Esophagus muscularis mucosa (tissue), 4 donors: ENCODE measurements at regions not wholly inside any gene's neighbourhood (a gene's known extent, or its start where the extent isn't known, plus 50 kb on each side); places are given as distances from the start of the nearest gene placed in this dataset.

Experiments used
- DNase-seq: peaks from one replicate; pipeline ENCODE4 v3.0.0-alpha.2; 2017; ENCODE audit errors: extremely low spot score
- H3K27ac ChIP-seq, 4 donors: fragments of 200-600 bp; sonication (generic); replicated peaks in 1 of 4; 1 replicate in 3 of 4; 2 replicates in 1 of 4; pipeline ENCODE4 v1.5.1; 2016 to 2019; ENCODE audit warnings: mild to moderate bottlenecking in 1 of 4
- H3K27me3 ChIP-seq, 4 donors: fragments of 200-600 bp; sonication (generic); one replicate each; pipeline versions ENCODE4 v1.5.1 to v1.6.0; 2016 to 2019
- H3K36me3 ChIP-seq, 4 donors: fragments of 200-600 bp; sonication (generic); one replicate each; pipeline ENCODE4 v1.5.1; 2016 to 2019
- H3K4me1 ChIP-seq, 4 donors: fragments of 200-600 bp; sonication (generic); one replicate each; pipeline ENCODE4 v1.5.1; 2016 to 2019
- H3K4me3 ChIP-seq, 4 donors: fragments of 200-600 bp; sonication (generic); 1 replicate in 2 of 4; 2 replicates in 2 of 4; pipeline ENCODE4 v1.5.1; 2016 to 2019; ENCODE audit warnings: mild to moderate bottlenecking in 4 of 4, moderate library complexity in 1 of 4
- H3K9me3 ChIP-seq, 4 donors: fragments of 200-600 bp; sonication (generic); 1 replicate in 3 of 4; 2 replicates in 1 of 4; pipeline ENCODE4 v1.5.1; 2016 to 2019
- EP300 ChIP-seq: sonication (generic); formaldehyde crosslinking; IDR thresholded peaks from one replicate; pipeline ENCODE4 v1.6.1; 2017; ENCODE audit warnings: antibody characterized with exemption
- POLR2A ChIP-seq: fragments of 450-650 bp; IDR thresholded peaks from one replicate; pipeline ENCODE4 v1.6.1; 2017; ENCODE audit warnings: antibody characterized with exemption, moderate library complexity, mild to moderate bottlenecking, low read depth
- POLR2AphosphoS5 ChIP-seq, 2 donors: sonication (generic); formaldehyde crosslinking; IDR thresholded peaks; one replicate each; pipeline ENCODE4 v1.6.1; 2017; ENCODE audit warnings: antibody characterized with exemption in 2 of 2
- WGBS: methylation state at CpG from one replicate; pipeline ENCODE4 v1.1.5; 2018; 5-methylcytosine and 5-hydroxymethylcytosine counted together
- intact Hi-C: fragments of 100-400 bp; cut with DNase I; formaldehyde crosslinking; loops from one replicate; pipeline ENCODE4 v1.15.1; 2023
- TF ChIP-seq, protein P1 (sequence below), 3 experiments: fragments of 200-600 bp in 2 of 3; fragments of 450-650 bp in 1 of 3; sonication (generic) in 2 of 3; IDR thresholded peaks; one replicate each; pipeline ENCODE4 v1.5.1; 2017 to 2019; ENCODE audit warnings: antibody characterized with exemption in 3 of 3, mild to moderate bottlenecking in 2 of 3, moderate library complexity in 1 of 3

- 80% methylated on average over 6 of the region's 6 CpGs for WGBS
- Histone ChIP-seq H3K36me3 (no peaks in the 10 kb centered on the region), H3K27me3 (no peaks in the 10 kb centered on the region), H3K9me3 (no peaks in the 10 kb centered on the region), H3K4me3 (no peak overlapping the region), H3K27ac (no peak overlapping the region), H3K4me1 (peaks cover 0 to 24% (median 12%) of the 10 kb centered on the region in 4 donors)
- TF ChIP-seq EP300 (no peak), POLR2AphosphoS5 (IDR thresholded peaks at IDR 0.05) (no peak), POLR2A (no peak)
- TF ChIP-seq, protein P1, sequence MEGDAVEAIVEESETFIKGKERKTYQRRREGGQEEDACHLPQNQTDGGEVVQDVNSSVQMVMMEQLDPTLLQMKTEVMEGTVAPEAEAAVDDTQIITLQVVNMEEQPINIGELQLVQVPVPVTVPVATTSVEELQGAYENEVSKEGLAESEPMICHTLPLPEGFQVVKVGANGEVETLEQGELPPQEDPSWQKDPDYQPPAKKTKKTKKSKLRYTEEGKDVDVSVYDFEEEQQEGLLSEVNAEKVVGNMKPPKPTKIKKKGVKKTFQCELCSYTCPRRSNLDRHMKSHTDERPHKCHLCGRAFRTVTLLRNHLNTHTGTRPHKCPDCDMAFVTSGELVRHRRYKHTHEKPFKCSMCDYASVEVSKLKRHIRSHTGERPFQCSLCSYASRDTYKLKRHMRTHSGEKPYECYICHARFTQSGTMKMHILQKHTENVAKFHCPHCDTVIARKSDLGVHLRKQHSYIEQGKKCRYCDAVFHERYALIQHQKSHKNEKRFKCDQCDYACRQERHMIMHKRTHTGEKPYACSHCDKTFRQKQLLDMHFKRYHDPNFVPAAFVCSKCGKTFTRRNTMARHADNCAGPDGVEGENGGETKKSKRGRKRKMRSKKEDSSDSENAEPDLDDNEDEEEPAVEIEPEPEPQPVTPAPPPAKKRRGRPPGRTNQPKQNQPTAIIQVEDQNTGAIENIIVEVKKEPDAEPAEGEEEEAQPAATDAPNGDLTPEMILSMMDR (IDR thresholded peaks at IDR 0.05), result no peak
- intact Hi-C loops, result no loop called here
- DNase-seq, result no peak
Measured at GRCh38 chr2:123434546-123435395, 590.3 kb upstream of the CNTNAP5 start.

DNA sequence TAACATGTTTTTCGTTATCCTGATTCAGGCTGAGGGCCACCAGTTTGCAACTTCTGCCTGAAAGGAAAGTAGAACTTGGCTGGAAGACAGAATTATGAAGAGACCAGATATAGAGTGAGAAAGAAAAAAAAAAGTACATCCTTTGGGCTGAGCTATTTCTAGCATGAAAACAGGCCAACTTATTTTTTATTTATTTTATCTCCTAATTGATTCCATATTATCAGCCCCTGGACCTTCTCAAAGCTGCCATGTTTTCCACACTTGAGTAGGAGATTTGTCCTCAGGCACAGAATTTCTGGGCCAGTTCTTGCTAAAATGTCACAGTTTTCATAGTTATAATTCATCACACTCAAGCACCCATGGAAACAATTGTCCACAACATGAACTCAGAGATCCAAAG, 586.8 kb upstream of the CNTNAP5 start:
- intact Hi-C loops, result no loop called here
- no peak for DNase-seq
- Histone ChIP-seq H3K9me3 (no peaks in the 10 kb centered on the region), H3K36me3 (no peaks in the 10 kb centered on the region), H3K4me1 (peaks cover 0 to 24% (median 12%) of the 10 kb centered on the region in 4 donors), H3K27ac (peak overlapping the region in 1 of 4 donors; percentile 19), H3K27me3 (no peaks in the 10 kb centered on the region), H3K4me3 (no peak overlapping the region)
- 22% methylated on average over 1 of the region's 1 CpG for WGBS
- TF ChIP-seq EP300 (no peak), POLR2A (no peak), POLR2AphosphoS5 (IDR thresholded peaks at IDR 0.05) (no peak)
- TF ChIP-seq, protein P1 (IDR thresholded peaks at IDR 0.05), result no peak

GRCh38 chr2:123438675-123439074, 586.4 kb upstream of the CNTNAP5 start:
- H3K9me3 ChIP-seq, result no peaks in the 10 kb centered on the region
- no peak for DNase-seq
- no peaks in the 10 kb centered on the region for H3K27me3 ChIP-seq
- intact Hi-C loops, result no loop called here
- TF ChIP-seq POLR2A, result no peak
- 42% methylated on average over 2 of the region's 2 CpGs for WGBS
- H3K27ac ChIP-seq, result peak overlapping the region in 1 of 4 donors; percentile 19
- peaks cover 0 to 24% (median 12%) of the 10 kb centered on the region in 4 donors for H3K4me1 ChIP-seq
- H3K4me3 ChIP-seq, result no peak overlapping the region
- no peaks in the 10 kb centered on the region for H3K36me3 ChIP-seq

DNA sequence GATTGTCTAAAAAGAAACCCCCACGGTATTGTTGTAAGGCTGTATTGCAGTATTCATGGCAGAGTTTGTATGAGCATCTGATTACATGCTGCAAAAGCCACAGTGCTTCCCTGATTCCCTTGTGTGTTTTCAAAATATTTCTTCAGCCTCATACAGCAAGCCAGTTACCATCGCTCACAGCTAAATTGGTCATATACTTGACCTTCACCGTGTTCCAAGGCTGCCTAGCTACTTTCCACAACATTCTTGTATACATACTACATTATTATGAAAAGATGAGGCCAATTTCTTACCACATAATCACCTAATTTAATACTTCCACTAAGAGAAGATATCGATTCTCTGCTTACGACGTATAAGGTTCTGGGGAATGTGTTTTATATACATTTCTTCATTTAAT, 576.3 kb upstream of the CNTNAP5 start:
- Histone ChIP-seq H3K4me3 (no peak overlapping the region), H3K27me3 (no peaks in the 10 kb centered on the region), H3K9me3 (no peaks in the 10 kb centered on the region), H3K4me1 (peaks cover 0 to 11% (median 0%) of the 10 kb centered on the region in 4 donors), H3K27ac (no peak overlapping the region), H3K36me3 (no peaks in the 10 kb centered on the region)
- intact Hi-C loops, result no loop called here
- TF ChIP-seq POLR2AphosphoS5 (IDR thresholded peaks at IDR 0.05) (no peak), POLR2A (no peak), EP300 (no peak)
- TF ChIP-seq, protein P1 (IDR thresholded peaks at IDR 0.05), result no peak
- 77% methylated on average over 6 of the region's 6 CpGs for WGBS
- DNase-seq, result no peak

GRCh38 chr2:123451542-123451941, 573.5 kb upstream of the CNTNAP5 start:
- TF ChIP-seq EP300 (no peak), POLR2AphosphoS5 (IDR thresholded peaks at IDR 0.05) (no peak), POLR2A (no peak)
- TF ChIP-seq, protein P1 (IDR thresholded peaks at IDR 0.05), result no peak
- Histone ChIP-seq H3K4me1 (peaks cover 0 to 18% (median 0%) of the 10 kb centered on the region in 4 donors), H3K4me3 (no peak overlapping the region), H3K27me3 (no peaks in the 10 kb centered on the region), H3K36me3 (no peaks in the 10 kb centered on the region), H3K27ac (no peak overlapping the region), H3K9me3 (no peaks in the 10 kb centered on the region)
- intact Hi-C loops, result no loop called here
- DNase-seq, result no peak
- WGBS, result 57% methylated on average over 4 of the region's 4 CpGs
